OCI-LY3 (cell line): ENCODE measurements at regions not wholly inside any gene's neighbourhood (a gene's known extent, or its start where the extent isn't known, plus 50 kb on each side); places are given as distances from the start of the nearest gene placed in this dataset.

ENCODE experiments used
- H2AFZ ChIP-seq: fragments of 200-600, 300-600 bp; shearing (Covaris generic); 2 replicates; pipeline ENCODE4 v1.6.0; 2014; ENCODE audit warnings: antibody characterized with exemption, low read depth, low read length
- H3K27ac ChIP-seq: fragments of 200-600, 300-600 bp; sonication (generic); 2 replicates; pipeline ENCODE4 v1.5.1; 2014; ENCODE audit warnings: mild to moderate bottlenecking, low read length, moderate library complexity, mixed read lengths
- H3K27me3 ChIP-seq: fragments of 200-600, 300-600 bp; sonication (generic); 2 replicates; pipeline ENCODE4 v1.6.1; 2014; ENCODE audit warnings: low read depth, low read length, mixed read lengths
- H3K36me3 ChIP-seq: fragments of 200-600, 300-600 bp; sonication (generic); replicated peaks from 2 replicates; pipeline ENCODE3; 2014; ENCODE audit warnings: low read depth, low read length, mixed read lengths
- H3K4me1 ChIP-seq: fragments of 300-600, 200-600 bp; sonication (generic); 2 replicates; pipeline ENCODE4 v1.6.1; 2014; ENCODE audit warnings: low read length, mixed read lengths
- H3K4me2 ChIP-seq: fragments of 200-600, 300-600 bp; sonication (generic); 2 replicates; pipeline ENCODE4 v1.6.1; 2014; ENCODE audit warnings: low read length, mixed read lengths
- H3K4me3 ChIP-seq: fragments of 300-600, 200-600 bp; sonication (generic); 2 replicates; pipeline ENCODE4 v1.5.1; 2014; ENCODE audit warnings: antibody characterized with exemption, mild to moderate bottlenecking, low read length, moderate library complexity
- H3K79me2 ChIP-seq: fragments of 300-600, 200-600 bp; shearing (Covaris generic); 2 replicates; pipeline ENCODE4 v1.6.1; 2014; ENCODE audit warnings: mild to moderate bottlenecking, low read length, mixed read lengths
- H3K9ac ChIP-seq: fragments of 300-600, 200-600 bp; shearing (Covaris generic); 2 replicates; pipeline ENCODE4 v1.6.0; 2014; ENCODE audit warnings: mild to moderate bottlenecking, low read length, moderate library complexity
- H3K9me3 ChIP-seq: fragments of 200-600, 300-600 bp; shearing (Covaris generic); 2 replicates; pipeline ENCODE4 v1.6.1; 2014; ENCODE audit warnings: low read length, mixed read lengths; ENCODE audit not compliant: insufficient read depth
- H4K20me1 ChIP-seq: fragments of 200-600, 300-600 bp; sonication (generic); 2 replicates; pipeline ENCODE4 v1.6.1; 2016; ENCODE audit warnings: low read length, mixed read lengths; ENCODE audit not compliant: insufficient read depth
- CTCF ChIP-seq: fragments of 200-600, 300-600 bp; sonication (generic); IDR thresholded peaks from 2 replicates; pipeline ENCODE4 v1.5.1; 2014; ENCODE audit warnings: antibody characterized with exemption, low read length, low read depth
- EZH2phosphoT487 ChIP-seq: fragments of 200-600 bp; shearing (Covaris generic); IDR thresholded peaks from 2 replicates; pipeline ENCODE4 v1.6.1; 2018; ENCODE audit warnings: antibody characterized with exemption, mixed run types, low read depth

- no peaks in the 10 kb centered on the region for H4K20me1 ChIP-seq
- no peak overlapping the region for H3K4me3 ChIP-seq
- H3K9me3 ChIP-seq = no peaks in the 10 kb centered on the region
- H2AFZ ChIP-seq = no peak overlapping the region
- H3K4me2 ChIP-seq = no peak overlapping the region
- H3K27me3 ChIP-seq = no peaks in the 10 kb centered on the region
- no peak overlapping the region for H3K9ac ChIP-seq
- H3K4me1 ChIP-seq = no peaks in the 10 kb centered on the region
- no peak for TF ChIP-seq CTCF
- TF ChIP-seq EZH2phosphoT487 = no peak
- no peaks in the 10 kb centered on the region for H3K79me2 ChIP-seq
- no peak overlapping the region for H3K27ac ChIP-seq
- no peaks in the 10 kb centered on the region for H3K36me3 ChIP-seq
Observed at GRCh38 chr1:87263785-87264184, 64.9 kb upstream of the LMO4 start.

GRCh38 chr1:87264976-87265375, 63.7 kb upstream of the LMO4 start:
- H3K27me3 ChIP-seq = no peaks in the 10 kb centered on the region
- H2AFZ ChIP-seq = no peak overlapping the region
- no peaks in the 10 kb centered on the region for H3K36me3 ChIP-seq
- no peaks in the 10 kb centered on the region for H3K79me2 ChIP-seq
- H3K9ac ChIP-seq = no peak overlapping the region
- no peaks in the 10 kb centered on the region for H3K9me3 ChIP-seq
- H4K20me1 ChIP-seq = no peaks in the 10 kb centered on the region
- H3K4me2 ChIP-seq = no peak overlapping the region
- TF ChIP-seq CTCF (no peak), EZH2phosphoT487 (no peak)
- H3K4me1 ChIP-seq = no peaks in the 10 kb centered on the region
- H3K27ac ChIP-seq = no peak overlapping the region
- no peak overlapping the region for H3K4me3 ChIP-seq

- Histone ChIP-seq H3K36me3 (no peaks in the 10 kb centered on the region), H3K4me1 (no peaks in the 10 kb centered on the region), H3K9ac (no peak overlapping the region), H3K79me2 (no peaks in the 10 kb centered on the region), H3K4me3 (no peak overlapping the region), H3K27ac (no peak overlapping the region), H3K9me3 (no peaks in the 10 kb centered on the region), H3K27me3 (no peaks in the 10 kb centered on the region), H3K4me2 (no peak overlapping the region), H2AFZ (no peak overlapping the region), H4K20me1 (no peaks in the 10 kb centered on the region)
- no peak for TF ChIP-seq EZH2phosphoT487
- no peak for TF ChIP-seq CTCF
Observed at GRCh38 chr1:87265786-87266185, 62.9 kb upstream of the LMO4 start.

- Histone ChIP-seq H3K27me3 (no peaks in the 10 kb centered on the region), H3K9ac (no peak overlapping the region), H2AFZ (no peak overlapping the region), H3K36me3 (no peaks in the 10 kb centered on the region), H3K4me3 (no peak overlapping the region), H3K79me2 (no peaks in the 10 kb centered on the region), H3K27ac (no peak overlapping the region), H3K4me2 (no peak overlapping the region), H4K20me1 (no peaks in the 10 kb centered on the region), H3K9me3 (no peaks in the 10 kb centered on the region), H3K4me1 (no peaks in the 10 kb centered on the region)
- TF ChIP-seq EZH2phosphoT487 (no peak), CTCF (no peak)
Observed at GRCh38 chr1:87268111-87268510, 60.6 kb upstream of the LMO4 start.
